HG03460 (cell line): ENCODE measurements at regions not wholly inside any gene's neighbourhood (a gene's known extent, or its start where the extent isn't known, plus 50 kb on each side); places are given as distances from the start of the nearest gene placed in this dataset.

Experiments used
- ATAC-seq: cut with Tn5 transposase; IDR thresholded peaks from one replicate; pipeline ENCODE4 v1.9.1; 2021; ENCODE audit not compliant: unreplicated experiment

GRCh38 chr6:10250655-10251220 is 164.1 kb downstream of the TFAP2A start:
- ATAC-seq: no peak

GRCh38 chr6:10248378-10248843 is 166.5 kb downstream of the TFAP2A start:
- ATAC-seq: no peak

- ATAC-seq: no peak
These were observed 177.4 kb downstream of the TFAP2A start for GRCh38 chr6:10237298-10238038.

GRCh38 chr6:10235344-10235743 is 179.5 kb downstream of the TFAP2A start:
- no peak for ATAC-seq

GRCh38 chr6:10230531-10230930 is 184.3 kb downstream of the TFAP2A start:
- ATAC-seq: no peak

- no peak for ATAC-seq
These were observed 191.0 kb downstream of the TFAP2A start for GRCh38 chr6:10223841-10224240.

GRCh38 chr6:10221178-10221577 is 193.7 kb downstream of the TFAP2A start:
- ATAC-seq: no peak

- no peak for ATAC-seq
These were observed 195.4 kb downstream of the TFAP2A start for GRCh38 chr6:10219510-10219909.

- no peak for ATAC-seq
These were observed 197.8 kb downstream of the TFAP2A start for GRCh38 chr6:10217111-10217510.

GRCh38 chr6:10215326-10216110 is 199.4 kb downstream of the TFAP2A start:
- ATAC-seq: no peak

- no peak for ATAC-seq
These were observed 204.8 kb downstream of the TFAP2A start for GRCh38 chr6:10210052-10210451.

- ATAC-seq: no peak
These were observed 209.0 kb downstream of the TFAP2A start for GRCh38 chr6:10205892-10206291.

- no peak for ATAC-seq
These were observed 209.8 kb downstream of the TFAP2A start for GRCh38 chr6:10205120-10205519.

- ATAC-seq: no peak
These were observed 211.2 kb downstream of the TFAP2A start for GRCh38 chr6:10203651-10204050.

- ATAC-seq: no peak
These were observed 212.3 kb downstream of the TFAP2A start for GRCh38 chr6:10202581-10202980.

- no peak for ATAC-seq
These were observed 213.0 kb downstream of the TFAP2A start for GRCh38 chr6:10201606-10202510.

GRCh38 chr6:10196090-10196489 is 218.8 kb downstream of the TFAP2A start:
- ATAC-seq: no peak

- ATAC-seq: no peak
These were observed 219.8 kb downstream of the TFAP2A start for GRCh38 chr6:10194816-10195672.

- no peak for ATAC-seq
These were observed 221.6 kb downstream of the TFAP2A start for GRCh38 chr6:10193321-10193720.

GRCh38 chr6:10190042-10190441 is 224.8 kb downstream of the TFAP2A start:
- no peak for ATAC-seq
